OCI-LY7 (cell line): ENCODE measurements at regions not wholly inside any gene's neighbourhood (a gene's known extent, or its start where the extent isn't known, plus 50 kb on each side); places are given as distances from the start of the nearest gene placed in this dataset.

Source experiments
- BruUV-seq: library from RNA; stranded (reverse); fragments of 400-500 nt; replicated peaks from 2 replicates; lab custom pipeline; 2021; lab: Mats Ljungman, UMichigan
- CTCF ChIA-PET: fragments of 300-600 bp; sonication (Branson Sonifier 250); formaldehyde crosslinking; loops from one replicate; lab custom pipeline; 2022; ENCODE audit warnings: antibody characterized with exemption; ENCODE audit not compliant: unreplicated experiment; lab: Charles Lee
- POLR2A ChIA-PET: fragments of 300-600 bp; sonication (Branson Sonifier 250); formaldehyde crosslinking; loops from one replicate; lab custom pipeline; 2022; ENCODE audit warnings: antibody characterized with exemption; lab: Charles Lee
- DNase-seq: peaks from one replicate; pipeline ENCODE4 v3.0.0-alpha.2; 2015; ENCODE audit warnings: low spot score
- H2AFZ ChIP-seq: fragments of 200-600 bp; sonication (generic), shearing (Covaris generic); 2 replicates; pipeline ENCODE4 v1.6.1; 2014; ENCODE audit warnings: mild to moderate bottlenecking, antibody characterized with exemption, low read length, moderate library complexity
- H3K27ac ChIP-seq: fragments of 200-600 bp; sonication (generic); 2 replicates; pipeline ENCODE4 v1.5.1; 2014; ENCODE audit warnings: mixed run types, low read depth, mild to moderate bottlenecking, moderate library complexity, low read length, inconsistent platforms; ENCODE audit not compliant: poor library complexity, severe bottlenecking
- H3K36me3 ChIP-seq: fragments of 200-600 bp; sonication (generic); 2 replicates; pipeline ENCODE4 v1.6.1; 2014; ENCODE audit warnings: mild to moderate bottlenecking, antibody characterized with exemption, low read length, moderate library complexity, mixed read lengths; ENCODE audit not compliant: insufficient read depth
- H3K4me1 ChIP-seq: fragments of 200-600 bp; sonication (generic); 2 replicates; pipeline ENCODE4 v1.5.1; 2014; ENCODE audit warnings: mild to moderate bottlenecking, low read length; ENCODE audit not compliant: insufficient read depth, poor library complexity, severe bottlenecking
- H3K4me2 ChIP-seq: fragments of 200-600 bp; sonication (generic); 2 replicates; pipeline ENCODE4 v1.6.1; 2014; ENCODE audit warnings: mild to moderate bottlenecking, low read length
- H3K4me3 ChIP-seq: fragments of 200-600 bp; sonication (generic); 2 replicates; pipeline ENCODE4 v1.5.1; 2014; ENCODE audit warnings: mild to moderate bottlenecking, low read depth, low read length; ENCODE audit not compliant: poor library complexity, severe bottlenecking
- H3K79me2 ChIP-seq: fragments of 200-600 bp; sonication (generic); 2 replicates; pipeline ENCODE4 v1.6.1; 2016; ENCODE audit warnings: low read depth, mild to moderate bottlenecking, low read length, moderate library complexity, mixed read lengths; ENCODE audit not compliant: insufficient read depth
- H3K9me2 ChIP-seq: fragments of 200-600 bp; sonication (generic); 2 replicates; pipeline ENCODE4 v1.6.1; 2016; ENCODE audit warnings: mild to moderate bottlenecking, low read length, mixed read lengths; ENCODE audit not compliant: insufficient read depth
- H3K9me3 ChIP-seq: fragments of 200-600 bp; sonication (generic); 2 replicates; pipeline ENCODE4 v1.6.1; 2014; ENCODE audit warnings: mild to moderate bottlenecking, mixed run types, low read length, mixed read lengths
- H4K20me1 ChIP-seq: fragments of 200-600 bp; sonication (generic); 2 replicates; pipeline ENCODE4 v1.6.1; 2014; ENCODE audit warnings: mild to moderate bottlenecking, antibody characterized with exemption, low read length, moderate library complexity, mixed read lengths; ENCODE audit not compliant: insufficient read depth
- EZH2phosphoT487 ChIP-seq: fragments of 200-600 bp; sonication (generic); IDR thresholded peaks from 2 replicates; pipeline ENCODE4 v1.6.1; 2018; ENCODE audit warnings: low read depth, borderline replicate concordance, mild to moderate bottlenecking, mixed run types, antibody characterized with exemption, low read length, moderate library complexity, mixed read lengths
- intact Hi-C: fragments of 100-400 bp; cut with micrococcal nuclease; formaldehyde crosslinking; loops from one replicate; pipeline ENCODE4 v1.10.0; 2022; ENCODE audit not compliant: unreplicated experiment
- TF ChIP-seq, protein P1 (sequence below): fragments of 200-600 bp; sonication (generic); conservative IDR thresholded peaks from 2 replicates; pipeline ENCODE4 v1.5.1; 2014; ENCODE audit warnings: mild to moderate bottlenecking, antibody characterized with exemption, low read length, moderate library complexity, mixed read lengths

DNA sequence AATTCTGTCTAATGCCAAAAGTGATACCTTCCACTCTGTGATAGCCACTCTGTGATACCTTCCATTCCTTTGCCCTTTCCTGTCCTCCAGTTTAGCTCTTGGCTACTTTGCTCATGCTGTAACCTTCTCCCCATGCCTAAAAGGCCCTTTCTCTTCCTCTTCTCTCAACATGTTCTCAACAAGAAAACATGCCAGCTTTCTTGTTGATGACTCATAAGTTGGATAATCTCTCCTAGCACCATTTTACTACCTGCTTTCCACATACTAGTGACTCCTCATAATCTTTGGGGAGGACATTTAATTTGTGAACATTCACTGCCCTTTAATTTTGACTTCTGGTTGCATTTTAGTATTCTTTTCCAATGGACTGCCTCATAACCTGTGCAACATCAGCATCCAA, 55.9 kb upstream of the NT5C1B start:
- Histone ChIP-seq H2AFZ (no peak overlapping the region), H3K9me2 (no peaks in the 10 kb centered on the region), H4K20me1 (no peaks in the 10 kb centered on the region), H3K36me3 (no peaks in the 10 kb centered on the region), H3K27ac (no peak overlapping the region), H3K9me3 (no peaks in the 10 kb centered on the region), H3K4me2 (no peak overlapping the region), H3K4me3 (no peak overlapping the region), H3K4me1 (no peaks in the 10 kb centered on the region), H3K79me2 (no peaks in the 10 kb centered on the region)
- no peak for DNase-seq
- TF ChIP-seq EZH2phosphoT487 = no peak
- intact Hi-C loops = no loop called here
- POLR2A ChIA-PET = interaction anchor here (0.6 kb wide), 1 partner anchor 64 kb away, joined by 3 read pairs; no protein-coding TSS in a partner anchor
- BruUV-seq = no TSS peak
- CTCF ChIA-PET = no interaction called here

GRCh38 chr2:18644115-18644462, 54.7 kb upstream of the NT5C1B start:
- Histone ChIP-seq H3K9me2 (no peaks in the 10 kb centered on the region), H2AFZ (no peak overlapping the region), H3K79me2 (no peaks in the 10 kb centered on the region), H4K20me1 (no peaks in the 10 kb centered on the region), H3K9me3 (no peaks in the 10 kb centered on the region), H3K4me1 (no peaks in the 10 kb centered on the region), H3K36me3 (no peaks in the 10 kb centered on the region), H3K4me2 (no peak overlapping the region), H3K27ac (no peak overlapping the region), H3K4me3 (no peak overlapping the region)
- BruUV-seq = no TSS peak
- intact Hi-C loops = no loop called here
- ChIA-PET POLR2A (no interaction called here), CTCF (no interaction called here)
- DNase-seq = no peak
- TF ChIP-seq, protein P1, sequence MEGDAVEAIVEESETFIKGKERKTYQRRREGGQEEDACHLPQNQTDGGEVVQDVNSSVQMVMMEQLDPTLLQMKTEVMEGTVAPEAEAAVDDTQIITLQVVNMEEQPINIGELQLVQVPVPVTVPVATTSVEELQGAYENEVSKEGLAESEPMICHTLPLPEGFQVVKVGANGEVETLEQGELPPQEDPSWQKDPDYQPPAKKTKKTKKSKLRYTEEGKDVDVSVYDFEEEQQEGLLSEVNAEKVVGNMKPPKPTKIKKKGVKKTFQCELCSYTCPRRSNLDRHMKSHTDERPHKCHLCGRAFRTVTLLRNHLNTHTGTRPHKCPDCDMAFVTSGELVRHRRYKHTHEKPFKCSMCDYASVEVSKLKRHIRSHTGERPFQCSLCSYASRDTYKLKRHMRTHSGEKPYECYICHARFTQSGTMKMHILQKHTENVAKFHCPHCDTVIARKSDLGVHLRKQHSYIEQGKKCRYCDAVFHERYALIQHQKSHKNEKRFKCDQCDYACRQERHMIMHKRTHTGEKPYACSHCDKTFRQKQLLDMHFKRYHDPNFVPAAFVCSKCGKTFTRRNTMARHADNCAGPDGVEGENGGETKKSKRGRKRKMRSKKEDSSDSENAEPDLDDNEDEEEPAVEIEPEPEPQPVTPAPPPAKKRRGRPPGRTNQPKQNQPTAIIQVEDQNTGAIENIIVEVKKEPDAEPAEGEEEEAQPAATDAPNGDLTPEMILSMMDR = no peak
- TF ChIP-seq EZH2phosphoT487 = no peak

GRCh38 chr2:18643326-18644114, 54.2 kb upstream of the NT5C1B start:
- H3K4me3 ChIP-seq = no peak overlapping the region
- intact Hi-C loops = no loop called here
- no peaks in the 10 kb centered on the region for H3K4me1 ChIP-seq
- ChIA-PET CTCF (no interaction called here), POLR2A (interaction anchor here (0.5 to 0.6 kb wide), 2 partner anchors 104 to 1272 kb away, joined by 3 to 4 read pairs; no protein-coding TSS in a partner anchor)
- no peak overlapping the region for H2AFZ ChIP-seq
- H3K36me3 ChIP-seq = no peaks in the 10 kb centered on the region
- no peak overlapping the region for H3K27ac ChIP-seq
- H3K9me3 ChIP-seq = no peaks in the 10 kb centered on the region
- H3K9me2 ChIP-seq = no peaks in the 10 kb centered on the region
- no peak overlapping the region for H3K4me2 ChIP-seq
- no peaks in the 10 kb centered on the region for H4K20me1 ChIP-seq
- no peak for TF ChIP-seq EZH2phosphoT487
- TF ChIP-seq, protein P1 = no peak
- no TSS peak for BruUV-seq
- no peak for DNase-seq
- H3K79me2 ChIP-seq = no peaks in the 10 kb centered on the region
